K562 (cell line): ENCODE measurements at regions not wholly inside any gene's neighbourhood (a gene's known extent, or its start where the extent isn't known, plus 50 kb on each side); places are given as distances from the start of the nearest gene placed in this dataset.

Experiments
- ATAC-seq: fragments of 200-7000 bp; cut with Tn5 transposase; 3 replicates; pipeline ENCODE4 v1.9.1; 2020; ENCODE audit warnings: moderate library complexity
- BruUV-seq: library from RNA; stranded (reverse); fragments of 400-500 nt; replicated peaks from 2 replicates; lab custom pipeline; 2021; lab: Mats Ljungman, UMichigan
- CTCF ChIA-PET: fragments of 300-600 bp; formaldehyde crosslinking; extraction: SDS; loops from one replicate; lab custom pipeline; 2021; ENCODE audit warnings: low intra/inter-chr PET ratio; lab: Yijun Ruan, JAX
- POLR2A ChIA-PET: fragments of 300-600, 350-650 bp; sonication (Branson Sonifier 250); formaldehyde crosslinking; extraction: SDS; loops from one replicate; lab custom pipeline; 2021; ENCODE audit warnings: antibody characterized with exemption, inconsistent platforms; lab: Yijun Ruan, JAX
- DNase-seq, 4 experiments: peaks; one replicate each; pipeline versions ENCODE4 v3.0.0 to v3.0.0-alpha.2; 2011 to 2018; ENCODE audit warnings: low spot score in 3 of 4, mixed read lengths in 3 of 4; ENCODE audit errors: extremely low read depth in 1 of 4
- FAIRE-seq: peaks from 2 replicates; lab custom pipeline; 2011; peaks lifted over from hg19 to GRCh38; lab: Jason Lieb, UNC
- H2AFZ ChIP-seq: 2 replicates; pipeline ENCODE4 v1.6.0; 2011; ENCODE audit warnings: low read depth, low read length, control low read depth, inconsistent platforms
- H3K27ac ChIP-seq: fragments of 200-600 bp; 3 replicates; pipeline ENCODE4 v1.8.0; 2011; ENCODE audit warnings: low read depth, mild to moderate bottlenecking, control low read depth, inconsistent platforms, low read length, moderate library complexity, mixed read lengths; ENCODE audit errors: extremely low read depth
- H3K27me3 ChIP-seq, 2 experiments: fragments of 300-600 bp in 1 of 2; 2 replicates in 1 of 2; 3 replicates in 1 of 2; pipeline versions ENCODE4 v1.6.0 to v1.8.0; 2011; ENCODE audit warnings: inconsistent platforms in 2 of 2, low read length in 2 of 2, mild to moderate bottlenecking in 1 of 2, mixed read lengths in 1 of 2, moderate library complexity in 1 of 2; ENCODE audit not compliant: control insufficient read depth in 2 of 2, insufficient read depth in 2 of 2
- H3K36me3 ChIP-seq: fragments of 300-600 bp; 3 replicates; pipeline ENCODE4 v1.8.0; 2011; ENCODE audit warnings: mild to moderate bottlenecking, low read length, inconsistent platforms; ENCODE audit not compliant: control insufficient read depth, insufficient read depth
- H3K4me1 ChIP-seq, 2 experiments: fragments of 200-600 bp in 1 of 2; replicated peaks in 1 of 2; 2 replicates in 1 of 2; 3 replicates in 1 of 2; pipeline versions ENCODE4 v1.5.1 to v1.8.0; 2011; ENCODE audit warnings: inconsistent platforms in 2 of 2, low read length in 2 of 2, mild to moderate bottlenecking in 1 of 2, mixed read lengths in 1 of 2, moderate library complexity in 1 of 2; ENCODE audit not compliant: control insufficient read depth in 2 of 2, insufficient read depth in 2 of 2
- H3K4me2 ChIP-seq: 2 replicates; pipeline ENCODE4 v1.6.1; 2011; ENCODE audit warnings: low read length, control low read depth, inconsistent platforms, mixed read lengths; ENCODE audit not compliant: insufficient read depth
- H3K4me3 ChIP-seq: fragments of 200-600 bp; sonication (generic), shearing (Covaris generic); 2 replicates; pipeline ENCODE4 v1.5.1; 2016; ENCODE audit warnings: control low read depth, inconsistent platforms
- H3K79me2 ChIP-seq: fragments of 200-600 bp; 3 replicates; pipeline ENCODE4 v1.8.0; 2011; ENCODE audit warnings: low read length, inconsistent platforms; ENCODE audit not compliant: control insufficient read depth, insufficient read depth
- H3K9ac ChIP-seq, 2 experiments: 2 replicates each; pipeline versions ENCODE4 v1.6.0 to v1.6.1; 2011; ENCODE audit warnings: low read depth in 2 of 2, low read length in 2 of 2, control low read depth in 1 of 2, inconsistent platforms in 1 of 2, mild to moderate bottlenecking in 1 of 2, mixed read lengths in 1 of 2; ENCODE audit not compliant: insufficient read depth in 1 of 2
- H3K9me1 ChIP-seq: one replicate; pipeline ENCODE4 v1.6.0; 2011; ENCODE audit warnings: inconsistent platforms, mild to moderate bottlenecking, low read length, moderate library complexity; ENCODE audit not compliant: control insufficient read depth, insufficient read depth
- H3K9me3 ChIP-seq: replicated peaks from 2 replicates; pipeline ENCODE4 v1.5.1; 2011; ENCODE audit warnings: low read depth, low read length, inconsistent platforms; ENCODE audit not compliant: control insufficient read depth, insufficient read depth
- H4K20me1 ChIP-seq: replicated peaks from 2 replicates; pipeline ENCODE4 v1.6.1; 2011; ENCODE audit warnings: low read length, inconsistent platforms, mixed read lengths; ENCODE audit not compliant: control insufficient read depth, insufficient read depth
- CBX2 ChIP-seq: fragments of 200-600 bp; sonication (generic); IDR thresholded peaks from one replicate; pipeline ENCODE4 v1.6.1; 2012; ENCODE audit warnings: mild to moderate bottlenecking, low read length, inconsistent platforms; ENCODE audit not compliant: insufficient read depth, poor library complexity, severe bottlenecking
- COPS2 ChIP-seq: fragments of 450-650 bp; conservative IDR thresholded peaks from 2 replicates; pipeline ENCODE4 v1.6.1; 2016; ENCODE audit warnings: mild to moderate bottlenecking, moderate library complexity
- ERF ChIP-seq: fragments of 450-650 bp; formaldehyde crosslinking; IDR thresholded peaks from 2 replicates; pipeline ENCODE4 v1.4.0; 2020; ENCODE audit warnings: mild to moderate bottlenecking, mixed read lengths
- ETV1 ChIP-seq: fragments of 450-650 bp; conservative IDR thresholded peaks from 2 replicates; pipeline ENCODE4 v1.6.1; 2016; ENCODE audit warnings: missing genetic modification characterization, control low read depth, low read depth, missing compliant biosample characterization
- FOXP1 ChIP-seq: sonication (generic); formaldehyde crosslinking; IDR thresholded peaks from 2 replicates; pipeline ENCODE4 v1.8.0; 2022; ENCODE audit warnings: mild to moderate bottlenecking, missing genetic modification reagents
- GTF3C2 ChIP-seq: IDR thresholded peaks from 3 replicates; pipeline ENCODE4 v1.6.1; 2011; ENCODE audit warnings: borderline replicate concordance, mild to moderate bottlenecking, moderate library complexity; ENCODE audit not compliant: insufficient read length; ENCODE audit errors: extremely low read depth
- HDAC6 ChIP-seq: IDR thresholded peaks from 2 replicates; pipeline ENCODE4 v1.6.1; 2012; ENCODE audit warnings: low read depth, mild to moderate bottlenecking, control low read depth, inconsistent platforms, low read length, moderate library complexity
- IRF1 ChIP-seq: sonication (generic); formaldehyde crosslinking; IDR thresholded peaks from 2 replicates; pipeline ENCODE4 v1.8.0; 2022; ENCODE audit warnings: missing genetic modification reagents, mild to moderate bottlenecking, borderline replicate concordance
- MCM7 ChIP-seq, 2 experiments: fragments of 450-650 bp; IDR thresholded peaks; 2 replicates each; pipeline ENCODE4 v1.6.1; 2016 to 2018
- MEF2A ChIP-seq: IDR thresholded peaks from 2 replicates; pipeline ENCODE4 v1.6.1; 2011; ENCODE audit warnings: low read depth, mild to moderate bottlenecking, low read length, moderate library complexity; ENCODE audit not compliant: control insufficient read depth
- MEF2D ChIP-seq: conservative IDR thresholded peaks from 2 replicates; pipeline ENCODE4 v1.6.1; 2016; ENCODE audit warnings: low read depth, missing genetic modification characterization, missing compliant biosample characterization
- RERE ChIP-seq: sonication (generic); formaldehyde crosslinking; IDR thresholded peaks from 2 replicates; pipeline ENCODE4 v1.8.0; 2023; ENCODE audit warnings: missing genetic modification reagents, mild to moderate bottlenecking, borderline replicate concordance
- ZBTB1 ChIP-seq: sonication (generic); formaldehyde crosslinking; IDR thresholded peaks from 2 replicates; pipeline ENCODE4 v1.8.1; 2023; ENCODE audit warnings: missing genetic modification reagents, low read depth, mild to moderate bottlenecking, borderline replicate concordance
- ZNF699 ChIP-seq: fragments of 250-450 bp; sonication (Bioruptor Pico); IDR thresholded peaks from 2 replicates; pipeline ENCODE4 v1.8.0; 2021; ENCODE audit warnings: mild to moderate bottlenecking, moderate library complexity; ENCODE audit not compliant: insufficient replicate concordance
- ZNF717 ChIP-seq: fragments of 250-450 bp; sonication (Bioruptor Pico); IDR thresholded peaks from 2 replicates; pipeline ENCODE4 v1.5.0; 2021
- WGBS: fragments of 100-300 bp; shearing (Covaris generic); methylation state at CpG from one replicate; pipeline ENCODE4 v1.1.6; 2016; ENCODE audit warnings: low coverage, mixed read lengths; ENCODE audit not compliant: insufficient coverage; ENCODE audit errors: missing lambda C conversion rate; 5-methylcytosine and 5-hydroxymethylcytosine counted together
- in situ Hi-C: fragments of 300-500 bp; cut with MboI; formaldehyde crosslinking; loops from 4 replicates; pipeline ENCODE4 v1.15.0; 2018; ENCODE audit warnings: inconsistent platforms, mixed read lengths
- intact Hi-C: fragments of 100-400 bp; cut with micrococcal nuclease; formaldehyde crosslinking; loops from 2 replicates; pipeline ENCODE4 v1.14.2; 2022

GRCh38 chr9:119998614-119999013, 581.4 kb downstream of the CDK5RAP2 start:
- Histone ChIP-seq H3K4me1 (no peaks in the 10 kb centered on the region), H3K79me2 (no peaks in the 10 kb centered on the region), H3K9me1 (no peaks in the 10 kb centered on the region), H2AFZ (no peak overlapping the region), H3K27me3 (no peaks in the 10 kb centered on the region), H3K9me3 (no peaks in the 10 kb centered on the region), H3K4me2 (no peak overlapping the region), H3K36me3 (no peaks in the 10 kb centered on the region), H3K27ac (no peak overlapping the region), H4K20me1 (no peaks in the 10 kb centered on the region), H3K9ac (no peak overlapping the region), H3K4me3 (no peak overlapping the region)
- ChIA-PET POLR2A (no interaction called here), CTCF (no interaction called here)
- ATAC-seq (no peak), DNase-seq (no peak), FAIRE-seq (no peak)
- WGBS: 0% methylated on average over 2 of the region's 2 CpGs
- in situ Hi-C loops: no loop called here
- intact Hi-C loops: no loop called here
- BruUV-seq: no TSS peak
- TF ChIP-seq ETV1 (tag): no peak
- no peak for TF ChIP-seq ZNF717
- TF ChIP-seq MCM7 (IDR thresholded peaks at IDR 0.05): no peak
- TF ChIP-seq ERF (CRISPR knock-in tag): no peak
- no peak for TF ChIP-seq ZNF699 (CRISPR knock-in tag)
- no peak for TF ChIP-seq IRF1 (CRISPR knock-in tag)
- TF ChIP-seq MEF2A: no peak
- TF ChIP-seq FOXP1 (CRISPR knock-in tag): no peak
- no peak for TF ChIP-seq RERE (CRISPR knock-in tag)
- TF ChIP-seq HDAC6: no peak
- TF ChIP-seq COPS2: no peak
- TF ChIP-seq ZBTB1 (CRISPR knock-in tag): no peak
- TF ChIP-seq MEF2D (tag): no peak
- TF ChIP-seq CBX2: no peak
- no peak for TF ChIP-seq GTF3C2
